ENCODE measurements at regions not wholly inside any gene's neighbourhood (a gene's known extent, or its start where the extent isn't known, plus 50 kb on each side); places are given as distances from the start of the nearest gene placed in this dataset.

GRCh38 chr12:114873656-114874055 lies 189.7 kb upstream of the TBX3 start:
- TF ChIP-seq CTCF (IDR thresholded peaks at IDR 0.05; ENCODE audit: poor library complexity, severe bottlenecking), result no peak
- no peak for TF ChIP-seq REST (IDR thresholded peaks at IDR 0.05; ENCODE audit: borderline replicate concordance)
- no peak for TF ChIP-seq POLR2AphosphoS5 (IDR thresholded peaks at IDR 0.05)
- no peak for TF ChIP-seq RAD21 (conservative IDR thresholded peaks at IDR 0.05)
- TF ChIP-seq TAF1 (IDR thresholded peaks at IDR 0.05; ENCODE audit: low read depth), result no peak
- TF ChIP-seq EP300 (conservative IDR thresholded peaks at IDR 0.05; ENCODE audit: poor library complexity, severe bottlenecking), result no peak
